MCF 10A (cell line): ENCODE measurements at regions not wholly inside any gene's neighbourhood (a gene's known extent, or its start where the extent isn't known, plus 50 kb on each side); places are given as distances from the start of the nearest gene placed in this dataset.
"Not testable (repeated sequence)": the region's sequence is repeated elsewhere in the genome, so short reads cannot be mapped to it uniquely, and the experiment has no call there.

Source experiments
- BruUV-seq: library from RNA; stranded (reverse); fragments of 400-500 nt; replicated peaks from 2 replicates; lab custom pipeline; 2021; lab: Mats Ljungman, UMichigan
- CTCF ChIA-PET: fragments of 300-600 bp; sonication (Branson Sonifier 250); formaldehyde crosslinking; extraction: SDS; loops from one replicate; lab custom pipeline; 2021; ENCODE audit warnings: antibody characterized with exemption, inconsistent platforms; lab: Yijun Ruan, JAX
- POLR2A ChIA-PET: fragments of 300-600, 350-650 bp; sonication (Branson Sonifier 250); formaldehyde crosslinking; extraction: SDS; loops from one replicate; lab custom pipeline; 2020; ENCODE audit warnings: antibody characterized with exemption, inconsistent platforms; lab: Yijun Ruan, JAX
- DNase-seq: peaks from one replicate; pipeline ENCODE4 v3.0.0-alpha.2; 2018; ENCODE audit not compliant: unreplicated experiment
- H3K27ac Mint-ChIP-seq: one replicate; pipeline ENCODE4 v1.8.0; 2022; ENCODE audit warnings: mild to moderate bottlenecking, low read depth, mixed read lengths; ENCODE audit not compliant: unreplicated experiment
- H3K27me3 Mint-ChIP-seq: one replicate; pipeline ENCODE4 v1.8.0; 2022; ENCODE audit warnings: mixed read lengths; ENCODE audit not compliant: insufficient read depth, unreplicated experiment
- H3K36me3 Mint-ChIP-seq: one replicate; pipeline ENCODE4 v1.8.0; 2022; ENCODE audit warnings: mild to moderate bottlenecking, moderate library complexity, mixed read lengths; ENCODE audit not compliant: insufficient read depth, unreplicated experiment
- H3K4me1 Mint-ChIP-seq: one replicate; pipeline ENCODE4 v1.8.0; 2022; ENCODE audit warnings: mixed read lengths; ENCODE audit not compliant: insufficient read depth, unreplicated experiment
- H3K4me3 Mint-ChIP-seq: one replicate; pipeline ENCODE4 v1.8.0; 2022; ENCODE audit warnings: mild to moderate bottlenecking, moderate library complexity, mixed read lengths; ENCODE audit not compliant: unreplicated experiment
- H3K9me3 Mint-ChIP-seq: one replicate; pipeline ENCODE4 v1.8.0; 2022; ENCODE audit warnings: mixed read lengths; ENCODE audit not compliant: unreplicated experiment
- CTCF ChIP-seq: fragments of 200-600 bp; IDR thresholded peaks from one replicate; pipeline ENCODE4 v1.8.0; 2022; ENCODE audit warnings: antibody characterized with exemption, mild to moderate bottlenecking; ENCODE audit not compliant: unreplicated experiment
- intact Hi-C: fragments of 100-400 bp; cut with micrococcal nuclease; formaldehyde crosslinking; loops from 2 replicates; pipeline ENCODE4 v1.14.1; 2022

GRCh38 chr11:98061858-98062257, 958.9 kb upstream of the CNTN5 start:
- H3K27ac Mint-ChIP-seq = no peak overlapping the region
- TF ChIP-seq CTCF = no peak
- ChIA-PET CTCF (interaction anchor here (0.8 kb wide), 1 partner anchor 26 kb away, joined by 4 read pairs; no protein-coding TSS in a partner anchor), POLR2A (no interaction called here)
- peaks cover 54% of the 10 kb centered on the region for H3K27me3 Mint-ChIP-seq
- no peaks in the 10 kb centered on the region for H3K9me3 Mint-ChIP-seq
- no peaks in the 10 kb centered on the region for H3K36me3 Mint-ChIP-seq
- H3K4me1 Mint-ChIP-seq = no peaks in the 10 kb centered on the region
- DNase-seq = no peak
- no peak overlapping the region for H3K4me3 Mint-ChIP-seq
- intact Hi-C loops = no loop called here
- no TSS peak for BruUV-seq

GRCh38 chr11:98062714-98063113, 958.0 kb upstream of the CNTN5 start:
- no peak for TF ChIP-seq CTCF
- no peak for DNase-seq
- ChIA-PET POLR2A (no interaction called here), CTCF (no interaction called here)
- Mint-ChIP-seq H3K27ac (no peak overlapping the region), H3K4me1 (no peaks in the 10 kb centered on the region), H3K36me3 (no peaks in the 10 kb centered on the region), H3K4me3 (no peak overlapping the region), H3K9me3 (no peaks in the 10 kb centered on the region), H3K27me3 (peaks cover 54% of the 10 kb centered on the region)
- no TSS peak for BruUV-seq
- intact Hi-C loops = no loop called here

GRCh38 chr11:98068251-98068650, 952.5 kb upstream of the CNTN5 start:
- ChIA-PET CTCF (no interaction called here), POLR2A (no interaction called here)
- H3K36me3 Mint-ChIP-seq = no peaks in the 10 kb centered on the region
- BruUV-seq = no TSS peak
- H3K4me3 Mint-ChIP-seq = no peak overlapping the region
- no peaks in the 10 kb centered on the region for H3K4me1 Mint-ChIP-seq
- no peak for DNase-seq
- no peak for TF ChIP-seq CTCF
- intact Hi-C loops = no loop called here
- H3K9me3 Mint-ChIP-seq = no peaks in the 10 kb centered on the region
- no peak overlapping the region for H3K27ac Mint-ChIP-seq
- peaks cover 33% of the 10 kb centered on the region for H3K27me3 Mint-ChIP-seq

- BruUV-seq, H3K4me1 Mint-ChIP-seq, H3K27ac Mint-ChIP-seq, H3K9me3 Mint-ChIP-seq, H3K36me3 Mint-ChIP-seq, CTCF ChIA-PET, DNase-seq, POLR2A ChIA-PET, intact Hi-C loops, H3K4me3 Mint-ChIP-seq: not testable (repeated sequence)
- H3K27me3 Mint-ChIP-seq = peaks cover 34% of the 10 kb centered on the region
Observed at GRCh38 chr11:98069147-98069546, 951.6 kb upstream of the CNTN5 start.

- Mint-ChIP-seq H3K4me1 (no peaks in the 10 kb centered on the region), H3K36me3 (no peaks in the 10 kb centered on the region), H3K9me3 (no peaks in the 10 kb centered on the region), H3K4me3 (no peak overlapping the region), H3K27me3 (peaks cover 41% of the 10 kb centered on the region), H3K27ac (no peak overlapping the region)
- no peak for TF ChIP-seq CTCF
- ChIA-PET POLR2A (no interaction called here), CTCF (no interaction called here)
- DNase-seq = no peak
- BruUV-seq = no TSS peak
- intact Hi-C loops = no loop called here
Observed at GRCh38 chr11:98069861-98070260, 950.9 kb upstream of the CNTN5 start.
